Activated naive CD4-positive, alpha-beta T cell treated with anti-CD3 and anti-CD28 coated beads, Interleukin-2, amount 50 U/mL, for 24 hours (primary cell): ENCODE measurements at regions not wholly inside any gene's neighbourhood (a gene's known extent, or its start where the extent isn't known, plus 50 kb on each side); places are given as distances from the start of the nearest gene placed in this dataset.

Experiments
- H3K27ac Mint-ChIP-seq: one replicate; pipeline ENCODE4 v1.8.0; 2021; ENCODE audit warnings: mild to moderate bottlenecking, mixed read lengths
- H3K27me3 Mint-ChIP-seq: one replicate; pipeline ENCODE4 v1.8.0; 2021; ENCODE audit warnings: mixed read lengths
- H3K36me3 Mint-ChIP-seq: one replicate; pipeline ENCODE4 v1.8.0; 2021; ENCODE audit warnings: mixed read lengths
- H3K4me1 Mint-ChIP-seq: one replicate; pipeline ENCODE4 v1.8.0; 2021; ENCODE audit warnings: mixed read lengths
- H3K4me3 Mint-ChIP-seq: one replicate; pipeline ENCODE4 v1.8.0; 2021; ENCODE audit warnings: mild to moderate bottlenecking, mixed read lengths
- H3K9me3 Mint-ChIP-seq: one replicate; pipeline ENCODE4 v1.8.0; 2021; ENCODE audit warnings: mixed read lengths

- Mint-ChIP-seq H3K36me3 (no peaks in the 10 kb centered on the region), H3K27ac (no peak overlapping the region), H3K4me3 (no peak overlapping the region), H3K27me3 (no peaks in the 10 kb centered on the region), H3K9me3 (peaks cover 16% of the 10 kb centered on the region), H3K4me1 (no peaks in the 10 kb centered on the region)
Measured at GRCh38 chr14:87141801-87142200, 851.2 kb downstream of the GALC start.

GRCh38 chr14:87139299-87139698 lies 853.7 kb downstream of the GALC start:
- peaks cover 19% of the 10 kb centered on the region for H3K9me3 Mint-ChIP-seq
- no peak overlapping the region for H3K4me3 Mint-ChIP-seq
- no peaks in the 10 kb centered on the region for H3K27me3 Mint-ChIP-seq
- H3K4me1 Mint-ChIP-seq: no peaks in the 10 kb centered on the region
- H3K27ac Mint-ChIP-seq: no peak overlapping the region
- H3K36me3 Mint-ChIP-seq: no peaks in the 10 kb centered on the region

DNA sequence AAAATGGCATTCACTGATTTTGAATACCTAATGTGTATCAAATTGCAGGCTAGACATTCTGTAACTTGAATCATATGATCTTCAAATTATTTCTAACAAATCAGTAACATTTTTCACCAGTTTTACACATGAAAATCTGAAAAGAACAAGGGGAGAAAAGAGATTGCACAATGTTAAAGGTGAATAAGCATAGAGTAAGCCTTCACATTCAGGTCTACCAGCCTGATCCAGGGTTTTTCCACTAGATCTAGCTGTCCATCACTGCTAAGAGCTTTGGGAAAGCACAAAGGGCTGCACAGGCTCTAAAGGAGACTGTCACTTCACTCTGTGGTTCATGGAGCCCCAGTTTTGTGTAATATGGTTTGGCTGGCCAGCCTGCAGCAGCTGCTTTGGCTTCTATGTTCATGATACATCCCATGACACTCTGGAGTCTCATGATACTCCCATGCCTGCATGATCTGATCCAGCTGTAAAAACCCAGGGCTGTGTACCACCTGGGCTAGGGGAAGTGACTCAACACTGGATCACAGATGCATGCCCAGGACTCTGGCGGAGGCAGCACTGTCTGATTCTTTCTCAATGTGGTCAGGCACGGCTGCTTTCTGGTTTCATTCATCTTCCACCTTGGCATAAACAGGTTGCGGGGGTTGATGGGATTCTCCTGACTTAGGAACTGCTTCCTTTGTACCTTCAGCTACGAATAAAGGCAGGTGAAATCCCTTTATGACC lies 859.7 kb downstream of the GALC start:
- Mint-ChIP-seq H3K27ac (no peak overlapping the region), H3K36me3 (no peaks in the 10 kb centered on the region), H3K4me3 (no peak overlapping the region), H3K27me3 (no peaks in the 10 kb centered on the region), H3K9me3 (peaks cover 8% of the 10 kb centered on the region), H3K4me1 (no peaks in the 10 kb centered on the region)

DNA sequence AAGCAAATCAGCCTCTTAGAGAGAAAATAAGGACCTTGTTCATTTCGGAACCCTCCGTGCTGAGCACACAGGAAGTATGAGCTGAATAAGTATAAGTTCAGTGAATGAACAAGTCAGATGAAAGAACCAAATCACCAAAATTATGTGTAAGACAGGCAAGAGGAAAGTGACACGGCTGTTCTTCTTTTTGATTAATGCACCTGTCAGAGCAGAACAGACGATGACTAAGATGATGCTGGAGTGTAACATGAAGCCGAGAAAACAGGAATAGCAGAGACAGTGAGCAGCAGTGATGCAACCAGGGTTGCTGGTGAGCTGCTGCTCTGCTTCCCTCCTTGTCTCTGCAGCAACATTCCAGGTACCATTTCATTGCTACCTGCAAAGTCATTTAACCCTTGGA lies 861.1 kb downstream of the GALC start:
- no peak overlapping the region for H3K27ac Mint-ChIP-seq
- H3K4me3 Mint-ChIP-seq: no peak overlapping the region
- H3K9me3 Mint-ChIP-seq: peaks cover 8% of the 10 kb centered on the region

GRCh38 chr14:87122166-87122565 lies 870.8 kb downstream of the GALC start:
- Mint-ChIP-seq H3K4me3 (no peak overlapping the region), H3K36me3 (no peaks in the 10 kb centered on the region), H3K27me3 (no peaks in the 10 kb centered on the region), H3K9me3 (peaks cover 4% of the 10 kb centered on the region), H3K4me1 (no peaks in the 10 kb centered on the region), H3K27ac (no peak overlapping the region)

More for the DNA sequence above, 861.1 kb downstream of the GALC start:
- Mint-ChIP-seq H3K36me3 (no peaks in the 10 kb centered on the region), H3K4me1 (no peaks in the 10 kb centered on the region), H3K27me3 (no peaks in the 10 kb centered on the region)

- H3K4me1 Mint-ChIP-seq: no peaks in the 10 kb centered on the region
- no peak overlapping the region for H3K27ac Mint-ChIP-seq
- peaks cover 4% of the 10 kb centered on the region for H3K9me3 Mint-ChIP-seq
- H3K36me3 Mint-ChIP-seq: no peaks in the 10 kb centered on the region
- no peaks in the 10 kb centered on the region for H3K27me3 Mint-ChIP-seq
- no peak overlapping the region for H3K4me3 Mint-ChIP-seq
Measured at GRCh38 chr14:87121716-87122115, 871.3 kb downstream of the GALC start.

- peaks cover 5% of the 10 kb centered on the region for H3K9me3 Mint-ChIP-seq
- H3K4me3 Mint-ChIP-seq: no peak overlapping the region
- H3K36me3 Mint-ChIP-seq: no peaks in the 10 kb centered on the region
- H3K4me1 Mint-ChIP-seq: no peaks in the 10 kb centered on the region
- H3K27ac Mint-ChIP-seq: no peak overlapping the region
- H3K27me3 Mint-ChIP-seq: no peaks in the 10 kb centered on the region
Measured at GRCh38 chr14:87115234-87115633, 877.7 kb downstream of the GALC start.

DNA sequence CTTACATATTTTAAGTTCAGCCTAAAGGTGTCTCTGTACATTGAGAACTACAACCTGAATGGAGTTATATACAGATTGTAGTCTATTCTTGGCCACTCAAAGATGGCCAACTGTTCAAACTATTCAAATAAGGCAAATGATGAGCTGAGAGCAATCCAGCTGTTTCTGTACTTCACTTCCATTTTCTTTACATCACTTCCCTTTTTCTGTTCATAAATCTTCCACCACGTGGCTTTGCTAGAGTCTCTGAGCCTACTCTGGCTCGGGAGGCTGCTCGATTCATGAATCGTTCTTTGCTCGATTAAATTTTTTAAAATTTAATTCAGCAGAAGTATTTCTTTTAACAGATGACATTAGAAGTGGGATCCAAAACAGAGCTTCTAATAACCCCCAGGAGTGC lies 879.7 kb downstream of the GALC start:
- Mint-ChIP-seq H3K36me3 (no peaks in the 10 kb centered on the region), H3K27me3 (no peaks in the 10 kb centered on the region), H3K4me3 (no peak overlapping the region), H3K4me1 (no peaks in the 10 kb centered on the region), H3K9me3 (peaks cover 5% of the 10 kb centered on the region), H3K27ac (no peak overlapping the region)

DNA sequence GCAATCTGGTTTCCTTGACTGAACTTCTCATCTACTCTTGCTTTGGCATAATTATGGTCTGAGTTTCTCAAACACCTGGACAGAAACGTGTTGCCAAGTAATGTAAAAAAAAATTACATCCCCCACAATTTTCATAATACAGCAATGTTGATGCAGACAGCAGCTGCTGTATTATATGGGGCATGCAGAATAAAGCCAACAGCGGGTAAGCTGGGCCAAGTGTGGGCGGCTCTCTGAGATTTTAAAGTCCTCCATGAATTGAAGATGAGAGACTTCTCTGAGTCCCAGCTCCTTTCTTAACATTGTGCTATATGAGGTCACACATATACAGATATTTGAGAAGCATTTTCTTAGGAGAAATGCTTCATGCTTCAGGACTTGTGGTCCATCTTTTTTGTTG lies 881.2 kb downstream of the GALC start:
- no peaks in the 10 kb centered on the region for H3K27me3 Mint-ChIP-seq
- no peak overlapping the region for H3K4me3 Mint-ChIP-seq
- no peaks in the 10 kb centered on the region for H3K4me1 Mint-ChIP-seq
- H3K36me3 Mint-ChIP-seq: no peaks in the 10 kb centered on the region
- no peak overlapping the region for H3K27ac Mint-ChIP-seq
- peaks cover 5% of the 10 kb centered on the region for H3K9me3 Mint-ChIP-seq

GRCh38 chr14:87111126-87111525 lies 881.9 kb downstream of the GALC start:
- Mint-ChIP-seq H3K27me3 (no peaks in the 10 kb centered on the region), H3K9me3 (peaks cover 5% of the 10 kb centered on the region), H3K36me3 (no peaks in the 10 kb centered on the region), H3K4me3 (no peak overlapping the region), H3K27ac (no peak overlapping the region), H3K4me1 (no peaks in the 10 kb centered on the region)

- no peak overlapping the region for H3K27ac Mint-ChIP-seq
- H3K4me3 Mint-ChIP-seq: no peak overlapping the region
- no peaks in the 10 kb centered on the region for H3K36me3 Mint-ChIP-seq
- H3K4me1 Mint-ChIP-seq: no peaks in the 10 kb centered on the region
- peaks cover 5% of the 10 kb centered on the region for H3K9me3 Mint-ChIP-seq
- H3K27me3 Mint-ChIP-seq: no peaks in the 10 kb centered on the region
Measured at GRCh38 chr14:87109271-87109670, 883.7 kb downstream of the GALC start.

DNA sequence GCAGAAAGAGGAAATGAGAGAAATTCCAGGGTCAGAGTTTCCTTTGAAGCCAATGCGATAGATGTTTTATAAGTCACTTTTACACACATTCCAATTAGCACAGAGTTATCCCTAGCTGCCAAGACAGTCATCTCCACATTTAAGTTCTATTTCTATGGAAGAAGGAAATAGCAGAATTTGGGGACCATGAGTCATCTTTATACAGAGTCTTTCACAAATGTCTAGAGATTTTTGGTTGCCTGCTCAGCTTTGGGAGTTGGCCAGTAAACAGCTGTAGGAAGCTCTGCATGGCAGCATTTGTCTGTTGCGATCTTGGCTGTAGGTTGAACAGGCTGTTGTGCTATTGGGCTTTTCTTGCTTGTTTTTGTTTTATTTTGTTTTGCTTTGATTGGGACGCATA lies 884.3 kb downstream of the GALC start:
- Mint-ChIP-seq H3K27me3 (no peaks in the 10 kb centered on the region), H3K36me3 (no peaks in the 10 kb centered on the region), H3K27ac (no peak overlapping the region), H3K4me3 (no peak overlapping the region), H3K4me1 (no peaks in the 10 kb centered on the region), H3K9me3 (peaks cover 5% of the 10 kb centered on the region)

DNA sequence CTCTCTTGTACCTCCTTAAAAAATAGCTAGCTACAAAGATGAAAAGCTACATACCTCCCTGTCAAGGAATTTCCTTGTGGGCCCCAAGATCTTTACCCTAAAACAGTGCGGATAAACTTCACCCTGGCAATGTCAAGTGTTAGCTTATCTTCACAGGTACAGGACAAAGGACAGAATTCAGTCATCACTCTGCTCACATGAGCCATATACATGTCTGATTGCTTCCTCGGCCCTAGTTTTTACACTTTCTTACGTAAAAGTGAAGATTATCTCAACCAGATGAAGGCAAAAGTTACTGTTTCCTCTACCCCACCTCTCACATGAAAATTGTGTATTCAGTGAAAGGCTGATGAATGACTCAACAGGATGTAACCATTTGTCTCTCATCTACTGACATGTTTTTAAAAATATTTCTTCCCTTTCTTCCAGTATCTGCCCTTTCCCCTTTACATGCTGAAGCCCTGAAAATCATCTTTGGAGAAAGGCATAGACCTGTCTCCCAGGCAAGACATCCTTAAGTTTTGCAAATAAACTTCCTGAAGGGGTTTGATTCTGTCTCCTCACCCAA lies 890.1 kb downstream of the GALC start:
- H3K27ac Mint-ChIP-seq: no peak overlapping the region
- no peaks in the 10 kb centered on the region for H3K4me1 Mint-ChIP-seq
- no peak overlapping the region for H3K4me3 Mint-ChIP-seq
- H3K27me3 Mint-ChIP-seq: no peaks in the 10 kb centered on the region
- no peaks in the 10 kb centered on the region for H3K9me3 Mint-ChIP-seq
- no peaks in the 10 kb centered on the region for H3K36me3 Mint-ChIP-seq

GRCh38 chr14:87097015-87097414 lies 896.0 kb downstream of the GALC start:
- Mint-ChIP-seq H3K36me3 (no peaks in the 10 kb centered on the region), H3K4me3 (no peak overlapping the region), H3K4me1 (no peaks in the 10 kb centered on the region), H3K27ac (no peak overlapping the region), H3K9me3 (peaks cover 11% of the 10 kb centered on the region), H3K27me3 (no peaks in the 10 kb centered on the region)

DNA sequence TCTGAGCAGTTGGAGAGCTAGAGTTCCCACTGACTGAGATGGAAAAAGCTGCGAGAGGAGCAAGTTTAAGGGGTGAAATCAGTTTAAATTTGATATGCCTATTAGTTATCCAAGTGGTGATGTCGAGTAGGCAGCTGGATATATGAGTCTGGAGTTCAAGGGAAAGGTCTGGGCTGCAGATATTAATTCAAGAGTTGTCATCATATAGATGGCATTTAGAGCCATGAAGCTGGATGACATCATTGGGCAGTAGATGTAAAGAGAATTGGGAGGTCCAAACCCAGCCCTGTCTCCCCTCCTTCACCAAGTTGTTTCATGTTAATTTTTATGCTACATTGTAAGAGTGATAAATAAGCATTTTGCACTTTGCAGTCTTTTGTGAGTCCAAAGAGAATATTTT lies 898.1 kb downstream of the GALC start:
- H3K4me1 Mint-ChIP-seq: no peaks in the 10 kb centered on the region
- no peak overlapping the region for H3K27ac Mint-ChIP-seq
- peaks cover 11% of the 10 kb centered on the region for H3K9me3 Mint-ChIP-seq

GRCh38 chr14:87088588-87088987 lies 904.4 kb downstream of the GALC start:
- no peak overlapping the region for H3K27ac Mint-ChIP-seq
- no peak overlapping the region for H3K4me3 Mint-ChIP-seq
- peaks cover 6% of the 10 kb centered on the region for H3K9me3 Mint-ChIP-seq
- H3K36me3 Mint-ChIP-seq: no peaks in the 10 kb centered on the region
- no peaks in the 10 kb centered on the region for H3K27me3 Mint-ChIP-seq
- H3K4me1 Mint-ChIP-seq: no peaks in the 10 kb centered on the region

More for the DNA sequence above, 898.1 kb downstream of the GALC start:
- H3K36me3 Mint-ChIP-seq: no peaks in the 10 kb centered on the region
- no peak overlapping the region for H3K4me3 Mint-ChIP-seq
- H3K27me3 Mint-ChIP-seq: no peaks in the 10 kb centered on the region

GRCh38 chr14:87087881-87088280 lies 905.1 kb downstream of the GALC start:
- Mint-ChIP-seq H3K27me3 (no peaks in the 10 kb centered on the region), H3K27ac (no peak overlapping the region), H3K9me3 (peaks cover 10% of the 10 kb centered on the region), H3K36me3 (no peaks in the 10 kb centered on the region), H3K4me3 (no peak overlapping the region), H3K4me1 (no peaks in the 10 kb centered on the region)
